ENCODE measurements at regions not wholly inside any gene's neighbourhood (a gene's known extent, or its start where the extent isn't known, plus 50 kb on each side); places are given as distances from the start of the nearest gene placed in this dataset.

GRCh38 chrX:38954520-38954919 is 153.3 kb downstream of the MID1IP1 start (continued):
- TF ChIP-seq E2F8 (IDR thresholded peaks at IDR 0.05; ENCODE audit: low read depth, partially characterized antibody): no peak
- no peak for TF ChIP-seq SFPQ (IDR thresholded peaks at IDR 0.05; ENCODE audit: low read depth, low read length)
- TF ChIP-seq PBX2 (CRISPR knock-in tag; IDR thresholded peaks at IDR 0.05; ENCODE audit: low read depth): no peak
- TF ChIP-seq PBX2 (tag; conservative IDR thresholded peaks at IDR 0.05; ENCODE audit: low read depth): no peak
- TF ChIP-seq EZH2 (IDR thresholded peaks at IDR 0.05; ENCODE audit: borderline replicate concordance, low read depth, low read length): no peak
- no peak for TF ChIP-seq NR2C2 (CRISPR knock-in tag; IDR thresholded peaks at IDR 0.05)
- no peak for TF ChIP-seq NR2C2 (tag; IDR thresholded peaks at IDR 0.05)
- no peak for TF ChIP-seq ZNF707 (CRISPR knock-in tag; conservative IDR thresholded peaks at IDR 0.05)
- TF ChIP-seq ARID3B (CRISPR knock-in tag; IDR thresholded peaks at IDR 0.05; ENCODE audit: borderline replicate concordance): no peak
- no peak for TF ChIP-seq RREB1 (CRISPR knock-in tag; IDR thresholded peaks at IDR 0.05)
- TF ChIP-seq TCF3 (CRISPR knock-in tag; IDR thresholded peaks at IDR 0.05): no peak
- no peak for TF ChIP-seq GABPA (tag; conservative IDR thresholded peaks at IDR 0.05; ENCODE audit: low read depth)
- no peak for TF ChIP-seq XRCC4 (IDR thresholded peaks at IDR 0.05; ENCODE audit: extremely low read depth, insufficient read depth, insufficient read length)
